Suprapubic skin (tissue), 4 donors: ENCODE measurements at regions not wholly inside any gene's neighbourhood (a gene's known extent, or its start where the extent isn't known, plus 50 kb on each side); places are given as distances from the start of the nearest gene placed in this dataset.

ENCODE experiments used
- DNase-seq, 2 donors: peaks; one replicate each; pipeline ENCODE4 v3.0.0-alpha.2; 2019; ENCODE audit warnings: low spot score in 2 of 2
- H3K27ac ChIP-seq: fragments of 200-600 bp; sonication (generic); one replicate; pipeline ENCODE4 v1.5.1; 2019
- H3K27me3 ChIP-seq: fragments of 200-600 bp; sonication (generic); one replicate; pipeline ENCODE4 v1.5.1; 2019
- H3K36me3 ChIP-seq: fragments of 200-600 bp; sonication (generic); one replicate; pipeline ENCODE4 v1.5.1; 2019
- H3K4me1 ChIP-seq: fragments of 200-600 bp; sonication (generic); one replicate; pipeline ENCODE4 v1.5.1; 2019
- H3K4me3 ChIP-seq: fragments of 200-600 bp; sonication (generic); one replicate; pipeline ENCODE4 v1.5.1; 2019; ENCODE audit warnings: mild to moderate bottlenecking
- H3K9me3 ChIP-seq: fragments of 200-600 bp; sonication (generic); one replicate; pipeline ENCODE4 v1.5.1; 2019
- EP300 ChIP-seq: sonication (generic); formaldehyde crosslinking; IDR thresholded peaks from one replicate; pipeline ENCODE4 v1.6.1; 2017; ENCODE audit warnings: antibody characterized with exemption
- POLR2A ChIP-seq, 2 donors: fragments of 450-650 bp; IDR thresholded peaks; one replicate each; pipeline ENCODE4 v1.6.1; 2017; ENCODE audit warnings: antibody characterized with exemption in 2 of 2, mild to moderate bottlenecking in 2 of 2, moderate library complexity in 2 of 2
- POLR2AphosphoS5 ChIP-seq, 3 donors: sonication (generic); formaldehyde crosslinking; IDR thresholded peaks; one replicate each; pipeline ENCODE4 v1.6.1; 2017; ENCODE audit warnings: antibody characterized with exemption in 3 of 3
- whole genome bisulfite sequencing: methylation state at CpG from one replicate; pipeline ENCODE4 v1.1.5; 2018; 5-methylcytosine and 5-hydroxymethylcytosine counted together
- TF ChIP-seq, protein P1 (sequence below), 2 donors: fragments of 200-600 bp in 1 of 2; fragments of 450-650 bp in 1 of 2; sonication (generic) in 1 of 2; IDR thresholded peaks; one replicate each; pipeline ENCODE4 v1.5.1; 2016 to 2019; ENCODE audit warnings: antibody characterized with exemption in 2 of 2, mild to moderate bottlenecking in 1 of 2, moderate library complexity in 1 of 2

DNA sequence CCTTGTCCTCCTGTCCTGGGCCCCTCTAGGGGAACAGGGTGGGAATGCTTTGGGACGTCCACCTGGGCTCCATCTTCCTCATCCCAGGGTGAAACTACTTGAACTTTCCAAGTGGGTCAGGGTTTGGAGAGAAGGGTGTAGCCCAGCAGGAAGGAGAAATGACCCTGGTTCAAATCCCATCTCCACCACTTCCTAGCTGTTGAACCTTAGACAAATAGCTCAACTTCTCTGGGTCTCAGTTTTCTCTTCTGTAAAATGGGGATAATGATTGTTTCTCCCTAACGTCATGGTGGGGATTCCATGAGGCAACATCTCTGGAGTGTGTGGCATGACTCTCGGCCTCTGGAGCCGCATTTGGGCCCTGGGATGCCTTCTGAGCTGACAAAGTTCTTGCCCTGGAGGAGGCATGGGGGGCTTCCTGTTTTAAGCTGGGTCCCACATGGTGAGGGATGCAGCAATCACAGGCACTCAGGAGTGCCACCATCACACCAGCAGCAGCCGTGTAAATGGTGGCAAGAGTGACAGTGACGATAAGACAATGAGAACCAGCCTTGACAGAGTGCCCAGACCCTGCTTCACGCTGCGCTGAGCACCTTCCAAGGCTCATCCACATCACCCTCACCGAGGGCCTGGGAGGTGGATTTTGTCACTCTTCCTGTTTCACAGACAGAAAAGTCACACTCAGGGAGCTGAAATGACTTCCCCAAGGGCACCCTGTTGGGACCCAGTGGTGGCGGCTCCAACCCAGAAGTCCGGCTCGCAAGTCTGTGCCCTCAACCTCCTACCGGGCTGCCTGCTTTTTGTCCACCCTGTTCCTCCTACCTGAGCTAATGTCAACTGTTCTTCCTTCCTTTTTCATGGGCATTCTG is 69.5 kb upstream of the IER5L start:
- peaks cover 5% of the 10 kb centered on the region for H3K4me1 ChIP-seq

DNA sequence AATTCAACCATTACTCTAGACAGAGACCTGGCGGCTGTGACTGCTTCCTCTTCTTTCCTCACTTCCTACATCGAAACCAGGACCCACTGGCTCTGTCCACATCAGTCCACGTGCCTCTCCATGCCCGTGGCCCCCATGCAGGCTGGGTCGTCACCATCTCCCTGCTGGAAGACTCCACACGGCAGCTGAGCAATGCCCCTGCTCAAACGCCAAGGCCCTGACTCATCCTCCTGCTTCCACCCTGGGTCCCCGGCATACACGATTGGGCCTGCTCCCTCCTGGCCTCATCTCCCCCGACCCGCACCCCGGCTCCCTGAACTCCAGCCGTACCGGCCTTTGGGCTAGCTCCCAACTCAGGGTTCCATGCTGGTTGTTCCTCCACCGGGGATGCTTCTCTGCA is 67.2 kb upstream of the IER5L start:
- Histone ChIP-seq H3K27ac (no peak overlapping the region), H3K4me3 (no peak overlapping the region), H3K36me3 (no peaks in the 10 kb centered on the region), H3K4me1 (peaks cover 5% of the 10 kb centered on the region), H3K27me3 (no peaks in the 10 kb centered on the region), H3K9me3 (no peaks in the 10 kb centered on the region)
- 70% methylated on average over 14 of the region's 15 CpGs for WGBS
- DNase-seq, result no peak
- TF ChIP-seq POLR2AphosphoS5 (IDR thresholded peaks at IDR 0.05), result no peak
- TF ChIP-seq, protein P1, sequence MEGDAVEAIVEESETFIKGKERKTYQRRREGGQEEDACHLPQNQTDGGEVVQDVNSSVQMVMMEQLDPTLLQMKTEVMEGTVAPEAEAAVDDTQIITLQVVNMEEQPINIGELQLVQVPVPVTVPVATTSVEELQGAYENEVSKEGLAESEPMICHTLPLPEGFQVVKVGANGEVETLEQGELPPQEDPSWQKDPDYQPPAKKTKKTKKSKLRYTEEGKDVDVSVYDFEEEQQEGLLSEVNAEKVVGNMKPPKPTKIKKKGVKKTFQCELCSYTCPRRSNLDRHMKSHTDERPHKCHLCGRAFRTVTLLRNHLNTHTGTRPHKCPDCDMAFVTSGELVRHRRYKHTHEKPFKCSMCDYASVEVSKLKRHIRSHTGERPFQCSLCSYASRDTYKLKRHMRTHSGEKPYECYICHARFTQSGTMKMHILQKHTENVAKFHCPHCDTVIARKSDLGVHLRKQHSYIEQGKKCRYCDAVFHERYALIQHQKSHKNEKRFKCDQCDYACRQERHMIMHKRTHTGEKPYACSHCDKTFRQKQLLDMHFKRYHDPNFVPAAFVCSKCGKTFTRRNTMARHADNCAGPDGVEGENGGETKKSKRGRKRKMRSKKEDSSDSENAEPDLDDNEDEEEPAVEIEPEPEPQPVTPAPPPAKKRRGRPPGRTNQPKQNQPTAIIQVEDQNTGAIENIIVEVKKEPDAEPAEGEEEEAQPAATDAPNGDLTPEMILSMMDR (IDR thresholded peaks at IDR 0.05), result no peak
- TF ChIP-seq POLR2A (IDR thresholded peaks at IDR 0.05), result no peak
- TF ChIP-seq EP300, result no peak

More for the DNA sequence above, 69.5 kb upstream of the IER5L start:
- H3K9me3 ChIP-seq, result no peaks in the 10 kb centered on the region
- H3K27me3 ChIP-seq, result no peaks in the 10 kb centered on the region
- no peak for DNase-seq
- no peak overlapping the region for H3K4me3 ChIP-seq
- H3K36me3 ChIP-seq, result no peaks in the 10 kb centered on the region
- no peak overlapping the region for H3K27ac ChIP-seq
- 95% methylated on average over 13 of the region's 13 CpGs for WGBS
- TF ChIP-seq POLR2A (IDR thresholded peaks at IDR 0.05) (no peak), POLR2AphosphoS5 (IDR thresholded peaks at IDR 0.05) (no peak), EP300 (no peak)
- TF ChIP-seq, protein P1 (IDR thresholded peaks at IDR 0.05), result no peak

DNA sequence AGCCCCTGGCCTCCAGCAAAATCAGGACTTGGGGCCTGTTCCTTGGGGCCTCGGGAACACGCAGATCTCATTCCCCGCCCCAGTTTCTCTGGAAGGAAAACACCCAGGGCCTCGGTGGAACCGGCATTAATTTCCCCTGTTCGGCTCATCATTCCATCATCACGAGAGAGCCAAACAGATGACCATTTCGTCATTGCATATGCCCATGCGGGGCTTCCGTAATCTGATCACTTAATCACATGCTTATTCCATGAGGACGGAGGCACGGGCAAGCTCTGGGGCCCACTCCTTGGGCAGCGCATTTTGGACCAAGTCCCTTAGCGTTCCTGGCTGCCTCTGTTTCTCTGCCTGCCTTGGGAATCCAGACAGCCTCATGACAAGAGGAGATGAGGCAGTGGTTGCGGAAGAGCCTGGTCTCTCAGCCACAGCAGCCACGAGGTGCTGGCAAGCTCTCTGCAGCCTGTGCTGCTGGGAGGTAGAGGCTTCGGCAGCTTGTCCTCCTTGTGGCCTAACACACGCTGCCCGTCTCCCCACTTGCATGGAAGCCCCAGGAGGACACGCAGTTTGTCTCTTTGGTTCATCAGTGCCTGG is 65.0 kb upstream of the IER5L start:
- H3K4me3 ChIP-seq, result no peak overlapping the region
- H3K4me1 ChIP-seq, result peaks cover 5% of the 10 kb centered on the region
- no peaks in the 10 kb centered on the region for H3K27me3 ChIP-seq
- H3K36me3 ChIP-seq, result no peaks in the 10 kb centered on the region
- no peaks in the 10 kb centered on the region for H3K9me3 ChIP-seq
- H3K27ac ChIP-seq, result peak overlapping the region; percentile 74
- DNase-seq, result peak in 1 of 2 donors; percentile 87
- WGBS, result 64% methylated on average over 20 of the region's 20 CpGs
- TF ChIP-seq, protein P1 (IDR thresholded peaks at IDR 0.05), result no peak
- TF ChIP-seq POLR2AphosphoS5 (IDR thresholded peaks at IDR 0.05) (peak in 1 of 3 donors; percentile 50), POLR2A (IDR thresholded peaks at IDR 0.05) (no peak), EP300 (no peak)

DNA sequence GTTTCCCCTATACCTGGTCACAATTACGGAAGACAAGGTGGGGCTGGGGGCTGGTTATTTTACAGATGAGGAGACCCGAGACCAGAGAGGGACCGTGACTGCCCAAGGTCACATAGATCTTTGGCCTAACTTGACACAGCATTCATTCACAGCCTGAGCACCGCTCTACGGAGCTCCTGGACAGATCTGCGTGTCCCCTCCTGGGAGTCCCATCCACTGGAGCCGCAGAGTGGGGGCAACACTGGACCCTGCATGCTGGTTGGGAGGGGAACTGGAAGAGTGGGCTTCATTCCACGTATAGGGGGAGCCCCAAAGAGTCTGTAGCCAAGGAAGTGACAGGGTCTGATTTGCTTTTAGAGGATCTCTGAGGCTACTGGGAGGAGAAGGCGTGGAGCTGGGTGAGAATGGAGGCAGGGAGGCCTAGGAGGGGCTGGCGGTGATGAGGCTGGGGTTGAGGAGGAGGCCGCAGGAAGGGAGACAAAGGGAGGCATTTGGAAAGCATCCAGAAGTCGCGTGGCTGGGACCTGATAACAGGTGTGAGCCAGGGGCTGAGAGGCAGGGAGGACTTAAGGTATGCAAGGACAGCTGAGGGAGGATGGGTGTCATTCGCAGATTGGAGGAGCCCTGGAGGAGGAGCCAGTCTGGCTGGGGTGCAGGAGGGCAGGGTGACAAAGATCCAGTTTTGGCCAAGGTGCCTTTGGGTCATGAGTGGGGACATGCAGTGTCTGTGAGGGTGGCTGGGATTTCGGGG is 64.3 kb upstream of the IER5L start:
- WGBS, result 87% methylated on average over 14 of the region's 15 CpGs
- DNase-seq, result no peak
- no peak for TF ChIP-seq EP300
- TF ChIP-seq, protein P1 (IDR thresholded peaks at IDR 0.05), result no peak
- no peak for TF ChIP-seq POLR2AphosphoS5 (IDR thresholded peaks at IDR 0.05)
- no peak for TF ChIP-seq POLR2A (IDR thresholded peaks at IDR 0.05)
- Histone ChIP-seq H3K36me3 (no peaks in the 10 kb centered on the region), H3K27ac (peak overlapping the region; percentile 74), H3K4me1 (peaks cover 8% of the 10 kb centered on the region), H3K27me3 (no peaks in the 10 kb centered on the region), H3K4me3 (no peak overlapping the region), H3K9me3 (no peaks in the 10 kb centered on the region)

DNA sequence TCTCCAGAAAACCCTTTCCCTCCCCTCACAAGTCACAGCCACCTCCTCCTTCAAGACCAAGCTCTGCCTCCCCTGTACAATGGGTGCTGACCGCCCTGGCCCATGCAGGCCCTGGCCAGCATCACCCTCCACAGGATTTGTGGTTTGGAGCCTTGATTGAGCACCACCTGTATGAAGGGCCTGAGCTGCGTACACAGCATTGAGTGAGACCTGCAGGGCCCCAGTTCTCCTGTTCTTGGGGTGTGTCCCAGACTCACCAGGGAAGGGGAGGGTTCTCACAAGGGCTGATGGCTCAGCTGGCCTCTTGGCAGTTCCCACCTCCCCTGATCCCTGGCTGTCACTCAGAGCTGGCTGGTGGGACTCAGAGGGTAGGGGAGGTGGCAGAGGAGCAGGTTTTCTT is 63.7 kb upstream of the IER5L start:
- Histone ChIP-seq H3K9me3 (no peaks in the 10 kb centered on the region), H3K4me3 (no peak overlapping the region), H3K27ac (no peak overlapping the region), H3K36me3 (no peaks in the 10 kb centered on the region), H3K4me1 (peaks cover 13% of the 10 kb centered on the region), H3K27me3 (no peaks in the 10 kb centered on the region)
- TF ChIP-seq POLR2A (IDR thresholded peaks at IDR 0.05), result no peak
- DNase-seq, result no peak
- WGBS, result 92% methylated on average over 2 of the region's 2 CpGs
